HCT116 (cell line): ENCODE measurements at regions not wholly inside any gene's neighbourhood (a gene's known extent, or its start where the extent isn't known, plus 50 kb on each side); places are given as distances from the start of the nearest gene placed in this dataset.

Experiments
- CEBPB ChIP-seq: IDR thresholded peaks from 2 replicates; pipeline ENCODE4 v1.6.1; 2012; ENCODE audit warnings: low read depth
- EZH2 ChIP-seq: fragments of 200-600 bp; sonication (generic); IDR thresholded peaks from 2 replicates; pipeline ENCODE4 v1.6.1; 2017; ENCODE audit warnings: antibody characterized with exemption, mixed run types
- FOSL1 ChIP-seq: IDR thresholded peaks from 2 replicates; pipeline ENCODE4 v1.6.1; 2012; ENCODE audit warnings: low read depth
- RAD21 ChIP-seq: IDR thresholded peaks from 2 replicates; pipeline ENCODE4 v1.6.1; 2012; ENCODE audit warnings: low read depth, mild to moderate bottlenecking
- SP1 ChIP-seq: IDR thresholded peaks from 2 replicates; pipeline ENCODE4 v1.6.1; 2012; ENCODE audit warnings: low read depth
- TCF7L2 ChIP-seq: IDR thresholded peaks from 2 replicates; pipeline ENCODE4 v1.7.0; 2011; ENCODE audit warnings: borderline replicate concordance, inconsistent platforms; ENCODE audit not compliant: insufficient read depth, insufficient read length; ENCODE audit errors: extremely low read depth
- YY1 ChIP-seq: IDR thresholded peaks from 2 replicates; pipeline ENCODE4 v1.6.1; 2011; ENCODE audit warnings: low read length, low read depth, moderate library complexity, mild to moderate bottlenecking; ENCODE audit not compliant: insufficient replicate concordance; ENCODE audit errors: extremely low read depth
- ZFX ChIP-seq: fragments of 450-650 bp; IDR thresholded peaks from 2 replicates; pipeline ENCODE4 v1.6.1; 2017
- ZNF274 ChIP-seq: fragments of 200-500 bp; sonication (Bioruptor generic); IDR thresholded peaks from 2 replicates; pipeline ENCODE4 v1.6.1; 2014; ENCODE audit warnings: mild to moderate bottlenecking, low read depth, low read length, inconsistent platforms
- TF ChIP-seq, protein P1 (sequence below), 3 experiments: fragments of 200-600 bp in 1 of 3; sonication (generic) in 1 of 3; IDR thresholded peaks in 2 of 3; conservative IDR thresholded peaks in 1 of 3; 2 replicates each; pipeline ENCODE4 v1.5.1; 2012 to 2017; ENCODE audit warnings: low read depth in 2 of 3, low read length in 2 of 3, antibody characterized with exemption in 1 of 3, borderline replicate concordance in 1 of 3, control low read depth in 1 of 3, mild to moderate bottlenecking in 1 of 3, mixed read lengths in 1 of 3, mixed run types in 1 of 3, moderate library complexity in 1 of 3; ENCODE audit not compliant: insufficient read depth in 1 of 3

- TF ChIP-seq RAD21 (no peak), ZFX (no peak), YY1 (no peak), FOSL1 (no peak), EZH2 (no peak), ZNF274 (no peak), SP1 (no peak), TCF7L2 (no peak), CEBPB (no peak)
- TF ChIP-seq, protein P1, sequence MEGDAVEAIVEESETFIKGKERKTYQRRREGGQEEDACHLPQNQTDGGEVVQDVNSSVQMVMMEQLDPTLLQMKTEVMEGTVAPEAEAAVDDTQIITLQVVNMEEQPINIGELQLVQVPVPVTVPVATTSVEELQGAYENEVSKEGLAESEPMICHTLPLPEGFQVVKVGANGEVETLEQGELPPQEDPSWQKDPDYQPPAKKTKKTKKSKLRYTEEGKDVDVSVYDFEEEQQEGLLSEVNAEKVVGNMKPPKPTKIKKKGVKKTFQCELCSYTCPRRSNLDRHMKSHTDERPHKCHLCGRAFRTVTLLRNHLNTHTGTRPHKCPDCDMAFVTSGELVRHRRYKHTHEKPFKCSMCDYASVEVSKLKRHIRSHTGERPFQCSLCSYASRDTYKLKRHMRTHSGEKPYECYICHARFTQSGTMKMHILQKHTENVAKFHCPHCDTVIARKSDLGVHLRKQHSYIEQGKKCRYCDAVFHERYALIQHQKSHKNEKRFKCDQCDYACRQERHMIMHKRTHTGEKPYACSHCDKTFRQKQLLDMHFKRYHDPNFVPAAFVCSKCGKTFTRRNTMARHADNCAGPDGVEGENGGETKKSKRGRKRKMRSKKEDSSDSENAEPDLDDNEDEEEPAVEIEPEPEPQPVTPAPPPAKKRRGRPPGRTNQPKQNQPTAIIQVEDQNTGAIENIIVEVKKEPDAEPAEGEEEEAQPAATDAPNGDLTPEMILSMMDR (IDR thresholded peaks at IDR 0.05 in 2 of 3, conservative IDR thresholded peaks at IDR 0.05 in 1 of 3; ENCODE audit: borderline replicate concordance in 1 of 3, insufficient read depth in 1 of 3, low read depth in 2 of 3, low read length in 2 of 3), result no peak
Observed at GRCh38 chr11:116232364-116232828, 540.4 kb downstream of the BUD13 start.
